ENCODE measurements at regions not wholly inside any gene's neighbourhood (a gene's known extent, or its start where the extent isn't known, plus 50 kb on each side); places are given as distances from the start of the nearest gene placed in this dataset.

- no peak overlapping the region for H3K27ac ChIP-seq
- H3K4me1 ChIP-seq: no peaks in the 10 kb centered on the region
- intact Hi-C loops (cut with DNase I): loop anchor here in 1 of 10 donors (10.0 kb wide), 1 partner anchor 59 kb away; no protein-coding TSS in a partner anchor
- ATAC-seq: no peak
- H3K36me3 ChIP-seq: no peaks in the 10 kb centered on the region
- 69 to 75% methylated on average over 3 of the region's 3 CpGs for WGBS, 2 donors
- no peak overlapping the region for H3K4me3 ChIP-seq
- TF ChIP-seq, protein P1, sequence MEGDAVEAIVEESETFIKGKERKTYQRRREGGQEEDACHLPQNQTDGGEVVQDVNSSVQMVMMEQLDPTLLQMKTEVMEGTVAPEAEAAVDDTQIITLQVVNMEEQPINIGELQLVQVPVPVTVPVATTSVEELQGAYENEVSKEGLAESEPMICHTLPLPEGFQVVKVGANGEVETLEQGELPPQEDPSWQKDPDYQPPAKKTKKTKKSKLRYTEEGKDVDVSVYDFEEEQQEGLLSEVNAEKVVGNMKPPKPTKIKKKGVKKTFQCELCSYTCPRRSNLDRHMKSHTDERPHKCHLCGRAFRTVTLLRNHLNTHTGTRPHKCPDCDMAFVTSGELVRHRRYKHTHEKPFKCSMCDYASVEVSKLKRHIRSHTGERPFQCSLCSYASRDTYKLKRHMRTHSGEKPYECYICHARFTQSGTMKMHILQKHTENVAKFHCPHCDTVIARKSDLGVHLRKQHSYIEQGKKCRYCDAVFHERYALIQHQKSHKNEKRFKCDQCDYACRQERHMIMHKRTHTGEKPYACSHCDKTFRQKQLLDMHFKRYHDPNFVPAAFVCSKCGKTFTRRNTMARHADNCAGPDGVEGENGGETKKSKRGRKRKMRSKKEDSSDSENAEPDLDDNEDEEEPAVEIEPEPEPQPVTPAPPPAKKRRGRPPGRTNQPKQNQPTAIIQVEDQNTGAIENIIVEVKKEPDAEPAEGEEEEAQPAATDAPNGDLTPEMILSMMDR (IDR thresholded peaks at IDR 0.05): no peak
- H3K9me3 ChIP-seq: peaks cover 0 to 8% (median 0%) of the 10 kb centered on the region in 11 donors
- DNase-seq: no peak
- peaks cover 0 to 57% (median 47%) of the 10 kb centered on the region in 7 donors for H3K27me3 ChIP-seq
These were observed 120.2 kb upstream of the RPL38 start for GRCh38 chr17:74083321-74083720.

DNA sequence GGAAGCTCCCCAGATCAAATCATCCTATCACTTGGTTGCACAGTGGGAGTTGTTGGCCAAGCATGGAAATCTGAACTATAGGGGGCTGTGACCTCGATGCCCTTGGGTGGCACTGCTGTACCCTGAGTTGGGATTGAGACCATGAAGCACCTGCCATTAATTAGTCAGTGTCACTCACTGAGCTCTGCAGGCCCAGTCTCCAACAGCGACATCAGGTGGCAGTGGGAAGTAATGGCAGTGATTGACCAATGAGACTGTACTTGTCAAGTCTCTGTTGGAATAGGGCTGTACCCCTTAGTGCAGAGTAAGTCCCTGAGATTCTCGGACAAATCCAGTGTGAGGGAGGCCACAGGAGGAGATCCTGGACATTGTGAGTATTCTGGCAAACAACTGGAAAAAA, 118.0 kb upstream of the RPL38 start:
- Histone ChIP-seq H3K4me1 (no peaks in the 10 kb centered on the region), H3K36me3 (no peaks in the 10 kb centered on the region), H3K27ac (no peak overlapping the region), H3K4me3 (no peak overlapping the region), H3K9me3 (peaks cover 0 to 8% (median 3%) of the 10 kb centered on the region in 11 donors), H3K27me3 (peaks cover 0 to 68% (median 46%) of the 10 kb centered on the region in 7 donors)
- 49 to 51% methylated on average over 3 of the region's 3 CpGs for WGBS, 2 donors
- ATAC-seq (no peak), DNase-seq (no peak)
- TF ChIP-seq, protein P1 (IDR thresholded peaks at IDR 0.05): no peak
- intact Hi-C loops (cut with DNase I): loop anchor here in 1 of 10 donors (10.0 kb wide), 1 partner anchor 61 kb away; no protein-coding TSS in a partner anchor

- Histone ChIP-seq H3K27ac (no peak overlapping the region), H3K36me3 (no peaks in the 10 kb centered on the region), H3K9me3 (peaks cover 0 to 22% (median 11%) of the 10 kb centered on the region in 11 donors), H3K4me3 (no peak overlapping the region), H3K27me3 (peaks cover 0 to 58% (median 29%) of the 10 kb centered on the region in 7 donors), H3K4me1 (no peaks in the 10 kb centered on the region)
- DNase-seq: no peak
- TF ChIP-seq, protein P1 (IDR thresholded peaks at IDR 0.05): no peak
- WGBS, 2 donors: 68 to 70% methylated on average over 9 of the region's 9 CpGs
- no peak for ATAC-seq
- intact Hi-C loops (cut with DNase I): loop anchor here in 1 of 10 donors (10.0 kb wide), 1 partner anchor 62 kb away; no protein-coding TSS in a partner anchor
These were observed 116.4 kb upstream of the RPL38 start for GRCh38 chr17:74087002-74087585.

GRCh38 chr17:74088285-74088933, 115.1 kb upstream of the RPL38 start:
- DNase-seq: no peak
- peaks cover 0 to 28% (median 11%) of the 10 kb centered on the region in 11 donors for H3K9me3 ChIP-seq
- intact Hi-C loops (cut with DNase I): loop anchor here in 1 of 10 donors (10.0 kb wide), 1 partner anchor 64 kb away; no protein-coding TSS in a partner anchor
- 75 to 78% methylated on average over 6 of the region's 6 CpGs for WGBS, 2 donors
- peaks cover 0 to 45% (median 16%) of the 10 kb centered on the region in 7 donors for H3K27me3 ChIP-seq
- no peaks in the 10 kb centered on the region for H3K4me1 ChIP-seq
- H3K4me3 ChIP-seq: no peak overlapping the region
- H3K36me3 ChIP-seq: no peaks in the 10 kb centered on the region
- no peak for ATAC-seq
- TF ChIP-seq, protein P1 (IDR thresholded peaks at IDR 0.05): no peak
- no peak overlapping the region for H3K27ac ChIP-seq
